ENCODE measurements at regions not wholly inside any gene's neighbourhood (a gene's known extent, or its start where the extent isn't known, plus 50 kb on each side); places are given as distances from the start of the nearest gene placed in this dataset.

DNA sequence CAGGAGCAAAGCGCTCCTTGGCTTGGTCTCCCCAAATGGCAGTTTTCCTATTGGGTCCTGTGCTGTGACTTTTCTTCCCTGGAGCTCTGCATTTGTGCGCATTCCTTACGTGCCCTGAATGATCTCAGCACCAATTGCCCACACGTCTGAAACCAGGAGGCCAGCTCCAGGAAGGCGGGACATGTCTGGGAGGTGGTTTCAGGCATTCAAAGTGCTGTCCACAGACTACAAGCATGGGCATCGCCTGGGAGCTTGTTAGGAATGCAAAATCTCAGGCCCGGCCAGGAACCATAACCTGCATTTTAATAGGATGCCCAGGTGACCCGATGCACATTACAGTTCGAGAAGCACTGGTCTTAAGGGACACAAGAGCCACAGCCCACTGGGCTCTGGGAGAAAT is 239.6 kb downstream of the ANKRD60 start:
- POLR2A ChIA-PET = no interaction called here
- no peaks in the 10 kb centered on the region for H3K9me3 ChIP-seq
- H3K4me1 Mint-ChIP-seq = no peaks in the 10 kb centered on the region
- H3K27ac Mint-ChIP-seq = no peak overlapping the region
- ATAC-seq (replicated peaks in 1 of 4) (no peak), DNase-seq (no peak)
- H3K27me3 Mint-ChIP-seq = peaks cover 29 to 34% of the 10 kb centered on the region in 2 donors
- H3K36me3 ChIP-seq (ENCODE audit: control insufficient read depth in 2 of 2, extremely low read depth in 1 of 2, insufficient read depth in 1 of 2, low read length in 1 of 2) = no peaks in the 10 kb centered on the region
- no peak overlapping the region for H3K4me3 ChIP-seq (ENCODE audit: control insufficient read depth in 1 of 2, extremely low read depth in 1 of 2, low read length in 1 of 2)
- peaks cover 0 to 38% of the 10 kb centered on the region in 2 experiments for H3K27me3 ChIP-seq (replicated peaks in 1 of 2; ENCODE audit: control insufficient read depth in 2 of 2, extremely low read depth in 1 of 2, insufficient read depth in 2 of 2, low read length in 1 of 2)
- no peaks in the 10 kb centered on the region for H3K36me3 Mint-ChIP-seq
- CTCF ChIA-PET = no interaction called here
- 78% methylated on average over 7 of the region's 9 CpGs for WGBS (ENCODE audit: insufficient coverage)
- no peaks in the 10 kb centered on the region for H3K9me3 Mint-ChIP-seq
- H3K27ac ChIP-seq (ENCODE audit: low read length) = no peak overlapping the region
- H3K4me3 Mint-ChIP-seq = no peak overlapping the region
- no peaks in the 10 kb centered on the region for H3K4me1 ChIP-seq (ENCODE audit: control insufficient read depth in 1 of 2, extremely low read depth in 1 of 2, insufficient read depth in 2 of 2, low read length in 2 of 2)

DNA sequence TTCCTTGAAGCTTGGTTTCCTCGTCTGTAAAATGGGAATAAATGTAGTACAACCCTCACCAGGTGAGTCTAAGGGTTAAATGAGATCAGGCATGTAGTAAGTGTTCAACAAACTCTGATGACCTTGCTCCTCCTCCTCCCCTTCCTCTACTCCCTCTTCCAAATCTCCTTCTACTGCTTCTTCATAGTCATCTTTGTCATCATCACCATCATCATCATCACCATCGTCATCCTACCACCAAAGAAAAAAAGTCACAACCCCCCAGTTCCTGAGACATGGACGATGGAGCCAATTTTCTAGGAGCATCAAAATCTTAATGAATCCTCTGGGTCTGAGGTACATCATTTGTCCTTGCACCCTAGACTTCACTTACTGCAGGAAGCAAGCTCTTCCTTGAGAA is 240.0 kb downstream of the ANKRD60 start:
- no peaks in the 10 kb centered on the region for H3K36me3 Mint-ChIP-seq

DNA sequence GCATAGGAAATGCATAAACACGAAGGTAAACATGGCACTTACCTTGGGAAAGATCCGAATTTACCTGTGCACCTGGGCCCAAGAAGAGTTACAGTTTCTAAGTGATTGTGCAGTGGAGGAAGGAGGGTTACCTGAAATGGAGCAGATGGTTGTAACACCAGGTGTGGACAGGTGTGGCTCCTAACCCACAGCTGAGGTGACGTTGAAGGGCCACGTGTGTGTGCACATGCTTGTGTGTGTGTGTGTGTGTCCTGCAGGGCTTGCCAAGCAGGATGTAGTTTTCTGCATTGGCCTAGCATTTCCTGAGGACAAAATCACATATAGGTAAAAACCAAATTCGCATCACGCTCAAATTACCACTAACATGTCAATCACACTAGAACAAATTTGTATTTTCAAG is 240.8 kb downstream of the ANKRD60 start:
- H3K4me3 ChIP-seq (ENCODE audit: control insufficient read depth in 1 of 2, extremely low read depth in 1 of 2, low read length in 1 of 2) = no peak overlapping the region
- no peaks in the 10 kb centered on the region for H3K36me3 ChIP-seq (ENCODE audit: control insufficient read depth in 2 of 2, extremely low read depth in 1 of 2, insufficient read depth in 1 of 2, low read length in 1 of 2)
- H3K27me3 ChIP-seq (replicated peaks in 1 of 2; ENCODE audit: control insufficient read depth in 2 of 2, extremely low read depth in 1 of 2, insufficient read depth in 2 of 2, low read length in 1 of 2) = peaks cover 0 to 34% of the 10 kb centered on the region in 2 experiments
- Mint-ChIP-seq H3K4me1 (no peaks in the 10 kb centered on the region), H3K27me3 (peaks cover 23 to 26% of the 10 kb centered on the region in 2 donors), H3K27ac (no peak overlapping the region), H3K9me3 (no peaks in the 10 kb centered on the region), H3K36me3 (no peaks in the 10 kb centered on the region), H3K4me3 (no peak overlapping the region)
- no peaks in the 10 kb centered on the region for H3K9me3 ChIP-seq
- WGBS (ENCODE audit: insufficient coverage) = 68% methylated on average over 3 of the region's 6 CpGs
- H3K27ac ChIP-seq (ENCODE audit: low read length) = no peak overlapping the region
- DNase-seq = no peak
- H3K4me1 ChIP-seq (ENCODE audit: control insufficient read depth in 1 of 2, extremely low read depth in 1 of 2, insufficient read depth in 2 of 2, low read length in 2 of 2) = no peaks in the 10 kb centered on the region
- CTCF ChIA-PET = no interaction called here
- no peak for ATAC-seq (replicated peaks in 1 of 4)
- POLR2A ChIA-PET = no interaction called here

More for the DNA sequence above, 240.0 kb downstream of the ANKRD60 start:
- Histone ChIP-seq H3K4me1 (ENCODE audit: control insufficient read depth in 1 of 2, extremely low read depth in 1 of 2, insufficient read depth in 2 of 2, low read length in 2 of 2) (no peaks in the 10 kb centered on the region), H3K4me3 (ENCODE audit: control insufficient read depth in 1 of 2, extremely low read depth in 1 of 2, low read length in 1 of 2) (no peak overlapping the region), H3K27ac (ENCODE audit: low read length) (no peak overlapping the region), H3K9me3 (no peaks in the 10 kb centered on the region), H3K27me3 (replicated peaks in 1 of 2; ENCODE audit: control insufficient read depth in 2 of 2, extremely low read depth in 1 of 2, insufficient read depth in 2 of 2, low read length in 1 of 2) (peaks cover 0 to 34% of the 10 kb centered on the region in 2 experiments), H3K36me3 (ENCODE audit: control insufficient read depth in 2 of 2, extremely low read depth in 1 of 2, insufficient read depth in 1 of 2, low read length in 1 of 2) (no peaks in the 10 kb centered on the region)
- no peak for DNase-seq
- ATAC-seq (replicated peaks in 1 of 4) = no peak
- WGBS (ENCODE audit: insufficient coverage) = 83% methylated on average over 1 of the region's 3 CpGs
- peaks cover 25 to 30% of the 10 kb centered on the region in 2 donors for H3K27me3 Mint-ChIP-seq
- H3K9me3 Mint-ChIP-seq = no peaks in the 10 kb centered on the region
- H3K4me1 Mint-ChIP-seq = no peaks in the 10 kb centered on the region
- no peak overlapping the region for H3K27ac Mint-ChIP-seq
- POLR2A ChIA-PET = no interaction called here
- CTCF ChIA-PET = no interaction called here
- no peak overlapping the region for H3K4me3 Mint-ChIP-seq

DNA sequence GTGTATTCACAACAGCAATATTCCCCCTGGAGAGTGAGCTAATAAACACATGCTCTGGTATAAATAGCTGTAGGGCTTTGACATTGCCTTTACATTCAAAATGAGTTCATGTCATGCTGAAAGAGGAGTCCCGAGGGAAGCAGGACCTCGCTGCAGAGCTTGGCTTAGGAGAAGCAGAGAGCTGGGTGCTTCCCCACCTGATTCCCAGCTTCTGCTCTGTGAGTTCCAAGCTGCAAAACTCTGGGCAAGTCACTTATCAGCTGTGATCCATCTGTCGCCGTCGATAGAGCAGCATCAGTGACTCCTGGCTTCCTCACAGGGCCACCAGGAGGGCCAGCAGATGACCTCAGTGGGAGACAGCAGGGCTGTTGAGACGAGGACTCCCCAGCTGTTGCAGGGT is 241.8 kb downstream of the ANKRD60 start:
- H3K9me3 ChIP-seq = no peaks in the 10 kb centered on the region
- DNase-seq (no peak), ATAC-seq (replicated peaks in 1 of 4) (no peak)
- no peaks in the 10 kb centered on the region for H3K4me1 ChIP-seq (ENCODE audit: control insufficient read depth in 1 of 2, extremely low read depth in 1 of 2, insufficient read depth in 2 of 2, low read length in 2 of 2)
- H3K27ac Mint-ChIP-seq = no peak overlapping the region
- 69% methylated on average over 6 of the region's 6 CpGs for WGBS (ENCODE audit: insufficient coverage)
- no peak overlapping the region for H3K4me3 ChIP-seq (ENCODE audit: control insufficient read depth in 1 of 2, extremely low read depth in 1 of 2, low read length in 1 of 2)
- H3K4me3 Mint-ChIP-seq = no peak overlapping the region
- no peaks in the 10 kb centered on the region for H3K36me3 ChIP-seq (ENCODE audit: control insufficient read depth in 2 of 2, extremely low read depth in 1 of 2, insufficient read depth in 1 of 2, low read length in 1 of 2)
- H3K9me3 Mint-ChIP-seq = no peaks in the 10 kb centered on the region
- H3K27me3 Mint-ChIP-seq = peaks cover 19 to 22% of the 10 kb centered on the region in 2 donors
- H3K36me3 Mint-ChIP-seq = no peaks in the 10 kb centered on the region
- H3K4me1 Mint-ChIP-seq = no peaks in the 10 kb centered on the region
- H3K27me3 ChIP-seq (replicated peaks in 1 of 2; ENCODE audit: control insufficient read depth in 2 of 2, extremely low read depth in 1 of 2, insufficient read depth in 2 of 2, low read length in 1 of 2) = peaks cover 0 to 32% of the 10 kb centered on the region in 2 experiments
- ChIA-PET POLR2A (no interaction called here), CTCF (no interaction called here)
- no peak overlapping the region for H3K27ac ChIP-seq (ENCODE audit: low read length)

DNA sequence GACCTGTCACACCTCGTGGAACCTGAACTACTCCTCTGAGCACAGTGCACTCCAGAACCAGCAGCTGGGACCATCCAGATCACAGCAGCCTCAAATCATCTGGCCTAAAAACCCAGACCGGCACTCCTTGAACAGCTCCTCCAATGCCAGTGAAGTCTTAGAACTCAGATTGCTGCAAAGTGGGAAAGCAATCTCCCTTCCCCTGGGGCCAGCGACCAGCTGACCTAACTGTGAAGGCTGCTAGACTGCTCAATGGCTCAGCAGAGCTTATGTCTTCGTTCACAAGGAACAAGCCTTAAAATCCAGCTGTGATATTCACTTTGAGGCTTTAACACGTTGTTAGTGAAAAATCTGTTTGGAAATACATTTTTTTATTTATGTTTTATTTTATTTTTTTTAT is 243.2 kb downstream of the ANKRD60 start:
- DNase-seq (no peak), ATAC-seq (replicated peaks in 1 of 4) (no peak)
- Mint-ChIP-seq H3K27ac (no peak overlapping the region), H3K9me3 (no peaks in the 10 kb centered on the region), H3K27me3 (peaks cover 19 to 20% of the 10 kb centered on the region in 2 donors), H3K36me3 (no peaks in the 10 kb centered on the region), H3K4me1 (no peaks in the 10 kb centered on the region), H3K4me3 (no peak overlapping the region)
- H3K36me3 ChIP-seq (ENCODE audit: control insufficient read depth in 2 of 2, extremely low read depth in 1 of 2, insufficient read depth in 1 of 2, low read length in 1 of 2) = no peaks in the 10 kb centered on the region
- no peak overlapping the region for H3K4me3 ChIP-seq (ENCODE audit: control insufficient read depth in 1 of 2, extremely low read depth in 1 of 2, low read length in 1 of 2)
- CTCF ChIA-PET = no interaction called here
- WGBS (ENCODE audit: insufficient coverage) = 79% methylated on average over 3 of the region's 5 CpGs
- H3K4me1 ChIP-seq (ENCODE audit: control insufficient read depth in 1 of 2, extremely low read depth in 1 of 2, insufficient read depth in 2 of 2, low read length in 2 of 2) = no peaks in the 10 kb centered on the region
- peaks cover 0 to 25% of the 10 kb centered on the region in 2 experiments for H3K27me3 ChIP-seq (replicated peaks in 1 of 2; ENCODE audit: control insufficient read depth in 2 of 2, extremely low read depth in 1 of 2, insufficient read depth in 2 of 2, low read length in 1 of 2)
- no peaks in the 10 kb centered on the region for H3K9me3 ChIP-seq
- POLR2A ChIA-PET = no interaction called here
- no peak overlapping the region for H3K27ac ChIP-seq (ENCODE audit: low read length)

DNA sequence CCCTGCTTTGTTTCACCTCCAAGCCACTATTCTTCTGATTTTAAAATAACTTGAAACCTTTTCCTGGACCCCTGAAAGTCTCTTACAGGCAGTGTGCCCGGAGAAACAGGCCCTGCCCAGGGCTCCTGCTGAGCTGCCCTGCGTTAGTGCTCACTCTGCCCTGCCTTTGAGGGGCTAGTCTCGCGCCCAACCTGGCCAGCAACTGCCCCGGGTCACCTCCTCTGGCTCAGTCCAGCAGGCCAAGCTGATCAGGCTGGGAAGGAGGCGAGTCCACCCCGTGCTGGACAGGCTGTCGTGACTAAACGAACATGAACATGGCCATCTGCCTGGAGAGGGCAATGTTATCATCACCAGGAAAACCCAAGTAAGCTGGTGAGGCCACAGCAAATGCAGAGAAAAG is 245.4 kb downstream of the ANKRD60 start:
- POLR2A ChIA-PET = no interaction called here
- no peaks in the 10 kb centered on the region for H3K4me1 Mint-ChIP-seq
- CTCF ChIA-PET = no interaction called here
- H3K27me3 Mint-ChIP-seq = peaks cover 9 to 12% of the 10 kb centered on the region in 2 donors
- ATAC-seq (replicated peaks in 1 of 4) (no peak), DNase-seq (no peak)
- 61% methylated on average over 9 of the region's 9 CpGs for WGBS (ENCODE audit: insufficient coverage)
- H3K36me3 Mint-ChIP-seq = no peaks in the 10 kb centered on the region
- Histone ChIP-seq H3K4me3 (ENCODE audit: control insufficient read depth in 1 of 2, extremely low read depth in 1 of 2, low read length in 1 of 2) (no peak overlapping the region), H3K27me3 (replicated peaks in 1 of 2; ENCODE audit: control insufficient read depth in 2 of 2, extremely low read depth in 1 of 2, insufficient read depth in 2 of 2, low read length in 1 of 2) (peaks cover 0 to 31% of the 10 kb centered on the region in 2 experiments), H3K27ac (ENCODE audit: low read length) (no peak overlapping the region), H3K9me3 (no peaks in the 10 kb centered on the region), H3K36me3 (ENCODE audit: control insufficient read depth in 2 of 2, extremely low read depth in 1 of 2, insufficient read depth in 1 of 2, low read length in 1 of 2) (no peaks in the 10 kb centered on the region), H3K4me1 (ENCODE audit: control insufficient read depth in 1 of 2, extremely low read depth in 1 of 2, insufficient read depth in 2 of 2, low read length in 2 of 2) (no peaks in the 10 kb centered on the region)
- no peak overlapping the region for H3K4me3 Mint-ChIP-seq
- no peaks in the 10 kb centered on the region for H3K9me3 Mint-ChIP-seq
- H3K27ac Mint-ChIP-seq = no peak overlapping the region

DNA sequence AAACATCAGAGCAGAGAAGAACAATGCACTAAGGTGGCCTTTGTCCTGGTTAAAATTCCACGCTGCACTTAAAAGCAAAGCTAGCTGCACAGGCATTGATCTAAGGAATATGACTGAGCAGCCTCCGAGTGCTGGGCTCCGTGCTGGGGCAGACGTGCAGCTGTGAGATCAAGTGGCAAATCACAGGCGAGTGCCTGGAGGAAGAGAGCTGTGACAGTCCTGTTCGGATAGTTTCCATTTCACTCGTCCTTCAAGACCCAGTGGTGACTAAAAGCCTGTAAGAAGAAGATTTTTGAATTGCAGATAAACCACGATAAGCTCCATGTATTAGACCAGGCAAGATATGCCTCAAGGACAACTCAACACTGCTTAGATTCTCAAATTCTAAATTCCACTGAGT is 247.9 kb downstream of the ANKRD60 start:
- CTCF ChIA-PET = interaction anchor here in 1 of 2 donors (0.9 kb wide), 1 partner anchor 482 kb away, joined by 3 read pairs; no protein-coding TSS in a partner anchor
- H3K4me3 ChIP-seq (ENCODE audit: control insufficient read depth in 1 of 2, extremely low read depth in 1 of 2, low read length in 1 of 2) = no peak overlapping the region

More for the DNA sequence above, 247.9 kb downstream of the ANKRD60 start:
- Mint-ChIP-seq H3K27me3 (peaks cover 4 to 10% of the 10 kb centered on the region in 2 donors), H3K4me3 (no peak overlapping the region), H3K36me3 (no peaks in the 10 kb centered on the region), H3K9me3 (no peaks in the 10 kb centered on the region), H3K4me1 (no peaks in the 10 kb centered on the region), H3K27ac (no peak overlapping the region)
- peaks cover 0 to 26% of the 10 kb centered on the region in 2 experiments for H3K27me3 ChIP-seq (replicated peaks in 1 of 2; ENCODE audit: control insufficient read depth in 2 of 2, extremely low read depth in 1 of 2, insufficient read depth in 2 of 2, low read length in 1 of 2)
- DNase-seq = no peak
- POLR2A ChIA-PET = no interaction called here
- H3K4me1 ChIP-seq (ENCODE audit: control insufficient read depth in 1 of 2, extremely low read depth in 1 of 2, insufficient read depth in 2 of 2, low read length in 2 of 2) = no peaks in the 10 kb centered on the region
- 65% methylated on average over 5 of the region's 8 CpGs for WGBS (ENCODE audit: insufficient coverage)
- H3K9me3 ChIP-seq = no peaks in the 10 kb centered on the region
- ATAC-seq (replicated peaks in 1 of 4) = no peak
- H3K27ac ChIP-seq (ENCODE audit: low read length) = no peak overlapping the region
- no peaks in the 10 kb centered on the region for H3K36me3 ChIP-seq (ENCODE audit: control insufficient read depth in 2 of 2, extremely low read depth in 1 of 2, insufficient read depth in 1 of 2, low read length in 1 of 2)

Data from T-cell (primary cell).